GM12892 (cell line): ENCODE measurements at regions not wholly inside any gene's neighbourhood (a gene's known extent, or its start where the extent isn't known, plus 50 kb on each side); places are given as distances from the start of the nearest gene placed in this dataset.

Source experiments
- POLR2A ChIP-seq: IDR thresholded peaks from 2 replicates; pipeline ENCODE4 v1.6.1; 2011; ENCODE audit warnings: low read depth, low read length, control low read depth
- POLR2AphosphoS5 ChIP-seq: IDR thresholded peaks from 2 replicates; pipeline ENCODE4 v1.6.1; 2011; ENCODE audit warnings: low read depth, low read length, control low read depth
- TAF1 ChIP-seq: IDR thresholded peaks from 2 replicates; pipeline ENCODE4 v1.6.1; 2011; ENCODE audit warnings: low read depth, mild to moderate bottlenecking, control low read depth, low read length, borderline replicate concordance

- TF ChIP-seq POLR2A, result no peak
- TF ChIP-seq TAF1, result no peak
- no peak for TF ChIP-seq POLR2AphosphoS5
Measured at GRCh38 chr6:27767851-27768250, 144.3 kb downstream of the OR2B2 start.
